GM21423 (cell line): ENCODE measurements at regions not wholly inside any gene's neighbourhood (a gene's known extent, or its start where the extent isn't known, plus 50 kb on each side); places are given as distances from the start of the nearest gene placed in this dataset.
"Not testable (repeated sequence)": the region's sequence is repeated elsewhere in the genome, so short reads cannot be mapped to it uniquely, and the experiment has no call there.

Source experiments
- ATAC-seq: cut with Tn5 transposase; IDR thresholded peaks from one replicate; pipeline ENCODE4 v1.9.1; 2021; ENCODE audit warnings: mild to moderate bottlenecking, moderate library complexity; ENCODE audit not compliant: unreplicated experiment

DNA sequence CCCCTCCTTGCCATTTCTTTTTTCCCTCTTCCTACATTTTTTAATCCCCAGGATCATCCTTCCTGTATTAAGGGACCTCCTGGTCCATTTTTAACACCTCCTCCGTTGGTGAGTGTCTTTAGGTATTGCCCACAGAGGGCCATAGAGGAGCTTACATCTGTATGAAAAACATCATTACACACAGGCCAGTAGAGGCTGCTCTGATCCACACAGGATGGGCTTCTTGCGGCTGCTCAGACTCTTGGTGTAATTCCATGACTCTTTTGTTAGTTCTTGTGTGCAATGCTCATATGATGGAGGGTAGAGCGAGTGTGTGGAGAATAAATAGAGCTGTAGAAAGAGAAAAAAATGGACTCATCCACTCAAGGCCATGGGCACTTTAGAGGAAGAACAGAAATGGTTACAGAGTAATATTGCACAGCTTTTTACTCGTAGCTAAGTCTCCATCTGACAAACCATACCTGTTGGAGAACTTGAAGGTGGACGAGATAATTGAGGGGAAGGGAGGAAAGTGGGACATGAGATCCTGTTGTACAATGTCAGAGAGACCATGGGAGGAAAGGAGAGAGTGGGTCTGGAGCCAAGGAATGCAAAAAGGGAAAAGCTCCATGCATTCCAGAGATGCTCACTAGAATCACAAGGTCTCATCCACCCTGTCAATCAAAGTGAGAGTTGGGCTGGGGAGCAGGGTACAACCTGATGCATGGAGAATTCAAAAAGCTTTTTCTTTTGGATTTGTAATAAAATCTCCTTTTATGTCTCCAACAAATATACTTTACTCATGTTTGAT, 129.7 kb upstream of the TNP1 start:
- ATAC-seq = no peak

DNA sequence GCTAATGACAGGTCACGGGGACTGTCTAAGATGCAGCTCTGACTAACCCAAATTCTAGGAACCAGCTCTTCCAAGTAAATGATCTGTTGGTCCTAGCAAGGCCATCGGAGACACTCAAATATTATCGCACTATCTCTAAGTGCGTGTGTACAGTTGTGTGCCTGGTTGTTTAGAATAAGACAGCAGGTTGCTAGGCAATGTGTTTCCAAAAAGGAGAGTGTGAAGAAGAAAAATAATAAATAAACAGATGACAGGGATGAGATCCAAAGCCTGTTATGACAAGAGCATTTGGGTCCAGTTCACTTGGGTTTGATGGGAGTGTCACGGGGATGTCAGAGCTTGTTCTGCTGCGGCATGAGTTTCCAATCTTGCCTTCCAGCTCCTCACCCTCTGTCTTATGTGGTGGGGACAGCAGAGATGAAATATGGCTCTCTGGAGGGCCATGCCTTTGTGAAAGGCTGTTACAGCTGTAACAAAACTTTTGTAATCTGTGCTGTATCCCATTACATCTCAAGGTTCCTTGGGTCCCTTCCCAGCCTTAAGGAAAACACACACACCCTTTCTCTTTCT, 127.5 kb upstream of the TNP1 start:
- no peak for ATAC-seq

DNA sequence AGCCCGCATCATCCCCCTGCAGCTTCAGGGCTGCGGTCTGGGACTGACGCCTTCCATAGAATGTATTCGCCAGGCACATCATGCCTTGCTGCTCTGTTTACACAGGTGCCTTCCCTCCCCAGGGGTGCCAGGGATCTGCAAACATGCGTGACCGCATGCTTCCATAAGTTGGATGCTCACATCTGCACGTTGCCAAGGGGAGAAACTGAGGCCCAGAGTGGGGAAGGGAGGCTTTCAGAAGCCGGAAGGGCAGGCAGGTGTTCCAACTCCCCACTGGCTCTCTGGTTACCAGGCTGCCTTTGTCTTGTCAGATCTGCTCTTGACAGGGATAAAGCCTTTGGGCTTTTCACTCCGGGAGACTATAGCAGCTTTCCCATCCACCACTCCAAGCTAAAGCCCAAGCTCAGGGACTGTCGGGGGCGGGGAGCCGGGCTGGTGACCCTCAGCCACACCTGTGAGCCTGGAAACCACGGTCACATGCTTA, 125.8 kb upstream of the TNP1 start:
- no peak for ATAC-seq

DNA sequence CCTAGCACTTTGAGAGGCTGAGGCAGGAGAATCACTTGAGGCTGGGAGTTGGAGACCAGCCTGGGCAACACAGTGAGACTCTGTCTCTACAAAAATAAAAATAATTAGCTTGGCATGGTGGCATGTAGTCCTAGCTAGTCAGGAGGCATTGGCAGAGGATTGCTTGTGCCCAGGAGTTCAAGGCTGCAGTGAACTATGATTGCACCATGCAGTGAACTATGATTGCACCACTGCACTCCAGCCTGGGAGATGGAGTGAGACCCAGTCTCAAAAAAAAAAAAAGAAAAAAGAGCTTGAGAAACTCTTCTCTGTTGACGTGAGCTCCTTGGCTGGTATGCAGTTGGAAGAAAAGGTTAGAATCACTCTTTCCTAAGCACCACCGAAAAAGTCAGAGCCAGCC, 125.1 kb upstream of the TNP1 start:
- no peak for ATAC-seq

DNA sequence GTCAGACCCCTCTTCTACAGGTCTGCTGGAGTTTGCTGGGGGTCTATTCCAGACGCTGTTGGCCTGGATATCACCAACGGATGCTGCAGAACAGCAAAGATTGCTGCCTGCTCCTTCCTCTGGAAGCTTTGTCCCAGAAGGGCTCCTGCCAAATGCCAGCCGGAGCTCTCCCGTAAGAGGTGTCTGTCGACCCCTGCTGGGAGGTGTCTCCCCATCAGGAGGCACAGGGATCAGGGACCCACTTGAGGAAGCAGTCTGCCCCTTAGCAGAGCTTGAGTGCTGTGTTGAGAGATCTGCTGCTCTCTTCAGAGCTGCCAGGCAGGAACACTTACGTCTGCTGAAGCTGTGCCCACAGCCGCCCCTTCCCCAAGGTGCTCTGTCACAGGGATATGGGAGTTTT, 122.1 kb upstream of the TNP1 start:
- not testable (repeated sequence) for ATAC-seq

DNA sequence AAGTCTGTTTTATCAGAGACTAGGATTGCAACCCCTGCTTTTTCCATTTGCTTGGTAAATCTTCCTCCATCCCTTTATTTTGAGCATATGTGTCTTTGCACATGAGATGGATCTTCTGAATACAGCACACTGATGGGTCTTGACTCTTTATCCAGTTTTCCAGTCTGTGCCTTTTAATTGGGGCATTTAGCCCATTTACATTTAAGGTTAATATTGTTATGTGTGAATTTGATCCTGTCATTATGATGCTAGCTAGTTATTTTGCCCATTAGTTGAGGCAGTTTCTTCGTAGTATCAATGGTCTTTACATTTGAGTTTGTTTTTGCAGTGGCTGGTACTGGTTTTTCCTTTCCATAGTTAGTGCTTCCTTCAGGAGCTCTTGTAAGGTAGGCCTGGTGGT, 120.6 kb upstream of the TNP1 start:
- ATAC-seq = not testable (repeated sequence)

DNA sequence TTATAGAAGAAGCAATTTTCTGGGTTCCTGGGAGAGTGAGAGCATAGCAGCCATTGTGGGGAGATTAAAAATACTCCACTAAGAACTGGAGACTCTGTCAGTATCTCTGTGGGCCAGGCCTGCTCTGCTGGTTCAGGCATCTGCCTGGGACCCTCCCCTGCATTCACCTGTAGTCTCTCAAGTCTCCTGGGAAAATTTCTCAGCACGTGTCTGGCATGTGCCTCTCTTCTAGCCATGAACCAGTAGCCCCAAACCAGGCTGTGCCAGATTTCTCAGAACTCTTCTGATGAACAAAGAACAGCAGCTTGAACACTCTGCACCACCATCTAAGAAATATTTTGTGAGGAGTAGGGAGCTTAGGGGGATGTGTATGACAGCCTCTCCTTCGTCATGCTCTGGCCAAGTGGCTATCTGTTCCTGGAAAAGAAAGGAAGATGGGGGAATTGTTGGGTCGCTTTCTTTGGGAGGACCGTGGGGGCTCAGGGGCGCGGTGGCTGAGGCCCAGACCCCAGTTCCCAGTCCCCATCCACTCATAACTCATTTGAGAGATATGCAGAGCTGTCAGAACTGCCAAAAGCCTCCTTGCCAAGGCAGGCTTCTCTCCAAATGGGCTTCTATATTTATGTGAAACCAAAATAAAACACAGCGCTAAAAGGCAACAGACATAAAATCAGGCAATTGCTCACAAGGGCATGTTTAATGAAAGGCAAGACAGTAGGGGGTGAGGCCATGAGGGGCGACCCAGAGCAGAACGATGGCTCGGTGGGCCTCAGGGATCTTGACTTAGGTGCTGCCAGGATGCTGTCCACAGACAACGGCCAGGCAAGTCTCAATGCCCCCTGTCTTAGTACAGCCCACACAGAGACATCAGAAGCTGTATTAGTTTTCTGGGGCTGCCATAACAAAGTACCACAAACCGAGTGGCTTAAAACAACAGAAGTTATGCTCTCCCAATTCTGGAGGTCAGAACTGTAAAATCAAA, 114.7 kb upstream of the TNP1 start:
- no peak for ATAC-seq

DNA sequence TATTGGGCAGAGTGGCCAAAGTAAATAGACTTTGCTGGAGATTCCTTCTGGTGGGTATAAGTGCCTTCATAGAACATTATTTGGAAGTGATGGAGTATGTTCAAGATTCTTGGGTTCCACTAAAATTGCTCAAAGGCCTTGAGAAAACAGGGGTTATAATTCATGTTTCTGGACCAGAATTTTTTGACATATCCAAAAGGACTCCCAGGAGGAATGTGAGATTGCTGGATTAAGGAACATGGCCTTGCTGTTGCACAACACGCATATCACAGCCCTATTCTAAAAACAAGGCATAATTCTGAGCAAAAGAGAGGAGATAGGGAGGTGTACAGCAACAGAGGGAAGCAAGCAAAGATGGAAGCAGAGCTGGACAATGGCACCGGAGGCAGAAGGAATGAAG, 111.7 kb upstream of the TNP1 start:
- ATAC-seq = no peak

DNA sequence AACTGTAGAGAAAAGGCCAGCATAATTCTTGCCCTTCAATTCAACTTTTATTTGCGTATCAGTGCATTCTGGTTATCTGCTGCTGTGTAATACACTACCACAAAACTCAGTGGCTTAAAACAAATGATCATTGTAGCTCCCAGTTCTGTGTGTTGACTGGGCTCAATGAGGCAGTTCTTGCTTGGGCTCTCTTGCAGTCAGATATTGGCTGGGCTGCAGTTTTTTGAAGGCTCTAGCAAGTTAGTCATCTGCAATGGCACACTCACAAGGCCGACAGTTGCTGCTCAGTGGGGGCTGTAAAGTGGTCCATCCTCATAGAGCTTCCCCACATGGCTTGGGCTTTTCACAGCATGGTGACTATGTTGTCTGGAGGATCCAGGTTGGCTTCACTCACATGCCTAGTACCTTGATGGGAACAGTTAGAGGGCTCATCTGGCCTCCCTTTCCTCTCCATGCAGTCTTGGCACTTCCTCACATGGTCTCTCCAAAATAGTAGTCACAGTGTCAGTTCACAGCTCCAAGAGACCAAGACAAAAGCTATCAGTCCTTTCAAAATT, 110.6 kb upstream of the TNP1 start:
- ATAC-seq = no peak

DNA sequence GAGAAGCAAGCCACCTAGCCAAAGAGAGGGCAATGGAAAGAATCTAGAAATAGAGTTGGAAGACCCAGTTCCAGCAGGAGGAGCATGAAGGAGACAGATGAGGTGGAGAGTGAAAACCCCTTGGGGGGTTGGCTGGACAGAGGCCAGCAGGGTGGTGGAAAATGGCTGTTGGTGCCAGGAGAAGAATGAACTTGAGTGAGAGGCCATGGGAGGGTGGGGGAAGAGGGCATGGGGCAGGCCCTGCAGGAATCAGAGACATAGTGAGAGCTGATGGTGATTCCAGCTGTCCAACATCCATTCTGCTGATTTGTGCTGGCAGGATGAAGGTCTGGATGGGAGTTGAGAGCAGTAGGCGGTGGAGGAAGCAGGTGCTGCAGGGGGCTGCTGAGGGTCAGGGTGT, 108.0 kb upstream of the TNP1 start:
- ATAC-seq = no peak

DNA sequence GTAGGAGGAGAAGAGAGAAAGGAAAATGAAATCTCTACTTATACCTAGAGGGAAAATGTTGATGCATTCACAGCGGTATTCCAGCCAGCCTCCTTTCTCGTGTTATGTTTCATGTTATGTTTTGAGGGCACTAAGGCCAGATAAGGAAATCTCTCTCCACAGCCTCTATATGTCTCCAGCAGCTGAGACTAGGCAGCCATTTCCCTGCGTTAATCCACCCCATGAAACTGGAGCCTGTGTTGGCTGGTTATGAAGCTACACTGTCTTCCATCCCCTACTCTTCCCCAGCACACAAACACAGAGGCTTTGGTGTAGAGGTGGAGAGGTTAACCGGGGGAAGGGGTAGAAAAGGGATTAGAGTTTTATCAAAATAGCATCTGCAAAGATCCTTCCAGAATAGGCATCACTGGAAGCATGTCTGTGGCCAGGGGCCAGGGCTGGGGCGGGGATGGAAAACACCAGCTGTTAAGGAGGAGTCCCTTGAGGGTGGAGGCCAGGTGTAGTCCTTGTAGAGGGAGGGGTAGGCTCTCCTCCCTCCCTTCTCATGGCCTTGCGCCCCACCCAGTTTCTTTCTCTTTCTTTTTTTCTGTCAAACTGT, 100.9 kb upstream of the TNP1 start:
- ATAC-seq = no peak

DNA sequence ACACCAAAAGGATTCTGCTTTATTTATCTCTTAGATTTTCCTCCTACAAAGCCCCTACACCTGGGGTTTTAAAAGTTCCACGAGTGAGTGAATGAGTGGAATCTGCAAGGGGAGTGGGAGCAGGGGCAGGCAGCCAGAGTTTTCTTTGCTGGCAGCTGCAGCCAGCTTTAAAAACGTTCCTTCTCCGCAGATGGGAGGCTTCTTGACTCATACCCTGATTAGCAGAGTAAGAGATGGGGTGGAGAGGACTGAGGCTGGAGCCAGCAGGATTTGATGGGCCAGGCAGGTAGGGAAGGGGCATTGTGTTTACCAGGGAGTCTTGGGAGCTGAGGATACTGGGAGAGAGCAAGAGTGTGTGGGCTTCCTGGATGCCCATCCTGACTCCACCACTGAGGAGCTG, 99.6 kb upstream of the TNP1 start:
- no peak for ATAC-seq

DNA sequence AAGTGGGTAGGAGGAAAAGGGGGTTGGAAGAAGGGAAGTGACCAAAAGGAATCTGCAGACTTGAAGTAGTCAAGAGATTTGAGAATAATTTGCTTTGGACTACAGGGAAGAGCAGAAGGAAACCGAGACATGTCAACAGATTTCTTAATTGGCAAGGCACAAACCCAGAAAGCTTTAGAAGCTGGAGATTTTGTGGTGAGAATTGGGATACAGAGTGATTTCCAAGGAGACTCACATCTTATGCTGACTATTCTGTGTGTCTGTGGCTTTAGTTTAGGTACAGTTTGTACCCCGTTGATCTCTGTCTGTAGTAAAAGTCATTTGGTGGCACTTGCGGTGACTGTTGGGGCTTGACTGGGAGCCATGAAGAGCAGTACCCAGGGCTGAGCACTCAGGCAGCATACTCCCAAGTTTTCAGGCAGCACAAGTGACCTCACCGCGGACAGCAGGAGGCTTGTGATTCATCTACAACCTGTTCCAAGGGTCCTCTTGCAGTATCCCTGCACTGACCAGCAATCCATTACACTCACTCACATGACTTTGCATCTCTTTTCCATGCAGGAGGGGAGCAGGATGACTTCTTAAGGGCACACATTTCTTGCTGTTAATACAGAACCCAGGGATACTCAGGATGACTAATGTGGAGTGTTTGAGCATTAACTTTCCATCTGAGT, 97.1 kb upstream of the TNP1 start:
- ATAC-seq = no peak

DNA sequence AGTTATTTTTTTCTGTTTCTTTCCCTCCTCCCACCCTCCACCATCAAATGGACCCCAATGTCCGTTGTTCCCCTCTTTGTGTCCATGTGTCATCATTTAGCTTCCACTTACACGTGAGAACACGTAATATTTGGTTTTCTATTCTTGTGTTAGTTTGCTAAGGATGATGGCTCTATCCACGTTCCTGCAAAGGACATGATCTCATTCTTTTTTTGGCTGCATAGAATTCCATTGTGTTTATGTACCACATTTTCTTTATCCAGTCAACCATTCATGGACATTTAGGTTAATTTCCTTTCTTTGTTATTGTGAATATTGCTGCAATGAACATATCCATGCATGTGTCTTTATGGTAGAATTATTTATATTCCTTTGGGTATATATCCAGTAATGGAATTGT, 91.3 kb upstream of the TNP1 start:
- ATAC-seq = no peak

DNA sequence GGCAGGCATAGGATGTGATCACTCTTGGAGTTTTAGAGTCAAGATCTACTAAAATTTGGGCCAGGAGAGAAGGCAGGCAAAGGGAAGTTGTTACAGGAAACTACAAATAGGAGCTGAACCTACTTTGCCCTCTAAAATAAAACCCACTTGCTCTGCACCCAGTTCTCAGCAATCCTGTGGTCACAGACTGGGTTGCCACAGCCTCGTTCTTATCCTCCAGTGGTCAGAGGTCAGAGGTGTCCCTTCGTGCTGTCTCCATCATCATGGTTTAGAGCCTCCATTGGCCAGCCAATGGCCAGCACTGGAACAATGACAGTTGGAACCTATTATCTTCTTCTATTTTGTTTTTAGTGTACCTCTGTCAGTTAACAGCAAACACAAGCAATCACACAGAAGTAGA, 90.7 kb upstream of the TNP1 start:
- ATAC-seq = no peak

DNA sequence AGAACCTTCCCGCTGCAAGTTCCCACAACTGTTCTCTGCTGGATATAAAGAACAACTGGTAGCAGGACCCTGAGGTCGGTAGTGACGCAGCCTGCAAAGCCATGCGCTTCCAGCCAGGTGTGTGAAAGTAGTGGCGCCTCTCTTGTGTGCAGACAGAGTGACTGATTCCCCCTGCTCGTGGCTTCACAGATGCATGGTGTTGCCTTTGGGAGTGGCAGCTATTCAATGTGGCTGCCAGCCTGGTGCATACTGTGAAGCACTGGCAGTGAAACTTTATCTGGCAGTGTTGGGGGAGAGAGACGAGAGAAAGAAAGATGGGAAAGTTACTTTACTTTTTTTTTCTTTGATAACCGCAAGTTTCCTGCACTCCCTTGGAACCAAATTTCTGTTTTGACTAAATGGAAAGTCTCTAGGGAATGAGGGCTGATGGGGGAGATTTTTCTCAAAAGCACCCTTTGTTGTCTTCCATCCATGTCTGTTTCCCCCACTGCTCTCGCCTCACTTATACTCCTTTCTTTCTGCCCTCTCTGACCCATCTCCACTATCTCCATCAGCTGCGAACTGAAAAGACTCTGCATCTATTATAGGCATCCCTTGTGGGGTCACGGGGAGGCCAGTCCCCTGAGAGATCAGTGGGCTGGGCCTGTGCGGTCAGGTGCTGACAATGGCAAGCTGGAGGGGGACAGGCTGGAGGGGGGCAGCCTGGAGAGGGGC, 90.0 kb upstream of the TNP1 start:
- no peak for ATAC-seq

DNA sequence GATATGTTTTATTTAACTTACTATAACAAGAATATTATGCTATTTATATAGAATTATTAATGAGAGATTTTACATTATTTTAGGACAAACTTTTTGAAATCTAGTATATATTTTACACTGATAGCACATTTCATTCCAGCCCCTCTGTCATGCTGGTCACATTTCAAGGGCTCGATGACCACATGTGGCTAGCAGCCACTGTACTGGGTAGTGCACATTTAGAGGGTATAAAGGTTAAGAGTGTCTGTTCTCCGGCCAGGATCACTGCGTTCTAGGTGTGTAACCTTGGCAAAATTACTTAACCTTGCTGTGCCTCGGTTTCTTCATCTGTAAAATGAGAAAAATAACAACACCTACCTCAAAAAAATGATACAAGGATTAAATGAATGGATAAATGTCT, 87.2 kb upstream of the TNP1 start:
- ATAC-seq = no peak

DNA sequence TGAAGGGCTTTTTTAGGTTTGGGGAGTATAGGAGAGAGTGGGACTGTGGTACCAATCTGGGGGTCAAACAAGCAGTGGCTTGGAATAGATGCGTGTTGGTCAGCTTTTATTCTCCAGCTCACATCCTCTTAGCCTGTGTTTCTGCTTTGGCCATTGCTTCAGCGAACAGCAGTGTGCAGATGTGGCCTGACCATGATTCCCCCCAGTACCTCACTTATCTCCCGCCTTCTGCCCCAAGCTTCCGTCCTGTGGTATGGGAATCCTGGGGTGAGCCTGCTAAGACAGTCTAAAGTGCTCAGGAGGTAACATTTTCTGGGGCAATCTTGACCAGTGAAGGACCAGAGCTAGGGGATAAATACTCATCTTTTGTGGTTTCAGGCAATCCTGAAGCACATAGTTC, 84.9 kb upstream of the TNP1 start:
- no peak for ATAC-seq

DNA sequence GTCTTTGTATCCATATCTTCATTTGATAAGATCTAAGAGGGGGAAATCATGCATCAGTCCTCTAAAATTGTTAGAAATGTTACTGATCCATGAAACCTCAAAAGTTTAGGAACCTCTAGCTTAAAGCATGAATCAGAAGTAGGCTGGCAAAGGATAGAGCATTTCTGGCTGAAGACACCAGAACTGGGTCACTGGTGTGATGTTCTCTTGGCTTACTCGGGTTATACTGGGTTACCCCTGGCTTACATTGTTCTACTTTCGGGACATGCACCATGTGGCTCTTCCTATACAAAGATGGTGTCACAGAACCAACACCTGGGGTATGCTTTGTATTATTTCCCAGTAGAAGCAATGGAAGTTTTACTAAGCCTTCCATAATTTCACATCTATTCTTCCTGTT, 83.2 kb upstream of the TNP1 start:
- ATAC-seq = no peak

DNA sequence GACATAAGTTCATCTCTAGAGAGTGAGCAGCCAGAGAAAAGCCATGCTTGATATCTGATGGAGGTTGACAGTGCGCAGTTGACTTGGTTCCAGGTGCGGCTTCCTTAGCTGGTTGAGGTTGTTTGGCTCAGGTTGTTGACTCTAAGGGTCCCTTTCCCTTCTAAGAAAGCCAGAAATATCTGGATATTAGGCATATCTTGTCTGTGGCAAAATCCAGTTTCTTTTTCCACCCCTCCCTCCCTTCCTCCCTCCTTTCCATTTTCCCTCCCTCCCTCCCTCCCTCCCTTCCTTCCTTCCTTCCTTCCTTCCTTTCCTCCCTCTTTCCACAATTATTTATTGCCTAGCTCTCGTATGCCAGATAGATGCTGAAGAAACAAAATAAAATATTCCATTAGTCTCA, 82.6 kb upstream of the TNP1 start:
- ATAC-seq = no peak
